ENCODE measurements at regions not wholly inside any gene's neighbourhood (a gene's known extent, or its start where the extent isn't known, plus 50 kb on each side); places are given as distances from the start of the nearest gene placed in this dataset.

DNA sequence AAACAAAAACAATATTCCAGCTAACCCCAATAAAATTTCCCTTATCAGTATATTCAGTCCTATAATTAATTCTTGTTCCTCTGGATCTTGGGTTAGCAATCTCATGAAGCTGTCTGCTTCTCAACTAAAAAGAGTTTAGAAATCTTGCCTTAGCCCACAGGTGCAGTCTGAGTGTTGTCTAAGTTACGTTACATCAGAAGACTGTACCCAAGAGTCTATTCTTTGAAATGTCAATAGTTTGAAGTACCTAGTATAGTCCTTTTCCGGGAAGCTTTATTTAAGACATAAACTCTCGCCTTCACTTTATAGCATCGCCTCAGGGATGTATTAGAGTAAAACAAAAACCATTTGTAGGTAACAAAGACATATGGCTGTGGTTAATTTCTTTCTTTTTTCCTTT, 465.1 kb downstream of the FUT8 start:
- Mint-ChIP-seq H3K9me3 (peaks cover 0 to 4% (median 0%) of the 10 kb centered on the region in 7 donors), H3K36me3 (no peaks in the 10 kb centered on the region), H3K27ac (no peak overlapping the region), H3K4me1 (peaks cover 18 to 34% (median 27%) of the 10 kb centered on the region in 4 donors), H3K27me3 (no peaks in the 10 kb centered on the region), H3K4me3 (peak overlapping the region in 3 of 4 donors; percentile 29 to 74 (median 71))
- peak overlapping the region; percentile 13 for H3K4me3 ChIP-seq (ENCODE audit: low read depth, low read length)
- peak overlapping the region; percentile 55 for H3K27ac ChIP-seq (ENCODE audit: insufficient read depth, low read length, poor library complexity, severe bottlenecking)
- ATAC-seq (ENCODE audit: low read depth in 2 of 2), result peak; percentile 89
- peaks cover 37% of the 10 kb centered on the region for H3K4me1 ChIP-seq (ENCODE audit: control insufficient read depth, insufficient read depth, low read length, poor library complexity, severe bottlenecking)
- peak in 2 of 3 donors; percentile 49 to 93 for DNase-seq
- H3K9me3 ChIP-seq (ENCODE audit: control insufficient read depth in 2 of 2, low read length in 2 of 2), result peaks cover 7 to 8% of the 10 kb centered on the region in 2 experiments
- no peaks in the 10 kb centered on the region for H3K27me3 ChIP-seq (ENCODE audit: control insufficient read depth, insufficient read depth, low read length)
- no peaks in the 10 kb centered on the region for H3K36me3 ChIP-seq (ENCODE audit: control insufficient read depth, insufficient read depth, low read length)

DNA sequence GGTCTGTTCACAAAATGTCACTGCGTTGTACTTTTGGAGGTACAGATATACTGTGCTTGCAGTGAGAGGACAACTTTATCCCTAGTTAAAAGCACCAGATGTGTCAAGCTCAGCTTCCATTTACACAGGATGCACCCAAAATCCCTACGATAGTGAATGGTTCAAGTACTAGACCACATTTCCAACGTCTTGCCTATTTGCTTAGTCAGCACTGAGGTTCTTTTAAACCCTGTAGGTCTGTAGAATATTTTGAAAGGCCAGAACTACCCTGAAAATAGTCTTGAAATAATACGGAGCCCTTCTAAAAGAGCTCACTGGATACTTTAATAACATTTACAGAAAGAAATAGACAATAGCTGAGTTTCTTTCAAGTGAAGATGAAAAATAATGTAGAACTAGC, 466.1 kb downstream of the FUT8 start:
- no peaks in the 10 kb centered on the region for H3K36me3 ChIP-seq (ENCODE audit: control insufficient read depth, insufficient read depth, low read length)
- peaks cover 37% of the 10 kb centered on the region for H3K4me1 ChIP-seq (ENCODE audit: control insufficient read depth, insufficient read depth, low read length, poor library complexity, severe bottlenecking)
- DNase-seq (peak in 1 of 3 donors; percentile 29), ATAC-seq (ENCODE audit: low read depth in 2 of 2) (no peak)
- H3K4me3 Mint-ChIP-seq, result no peak overlapping the region
- no peaks in the 10 kb centered on the region for H3K36me3 Mint-ChIP-seq
- peak overlapping the region; percentile 55 for H3K27ac ChIP-seq (ENCODE audit: insufficient read depth, low read length, poor library complexity, severe bottlenecking)
- peaks cover 7 to 8% of the 10 kb centered on the region in 2 experiments for H3K9me3 ChIP-seq (ENCODE audit: control insufficient read depth in 2 of 2, low read length in 2 of 2)
- H3K4me1 Mint-ChIP-seq, result peaks cover 15 to 32% (median 28%) of the 10 kb centered on the region in 4 donors
- H3K27me3 ChIP-seq (ENCODE audit: control insufficient read depth, insufficient read depth, low read length), result no peaks in the 10 kb centered on the region
- H3K9me3 Mint-ChIP-seq, result peaks cover 0 to 8% (median 3%) of the 10 kb centered on the region in 7 donors
- peak overlapping the region in 2 of 3 donors; percentile 39 to 93 for H3K27ac Mint-ChIP-seq
- H3K4me3 ChIP-seq (ENCODE audit: low read depth, low read length), result peak overlapping the region; percentile 1
- no peaks in the 10 kb centered on the region for H3K27me3 Mint-ChIP-seq

- H3K27me3 ChIP-seq (ENCODE audit: control insufficient read depth, insufficient read depth, low read length), result no peaks in the 10 kb centered on the region
- DNase-seq, result peak in 1 of 3 donors; percentile 84
- ATAC-seq (ENCODE audit: low read depth in 2 of 2), result peak; percentile 62 to 65
- H3K36me3 Mint-ChIP-seq, result no peaks in the 10 kb centered on the region
- H3K36me3 ChIP-seq (ENCODE audit: control insufficient read depth, insufficient read depth, low read length), result no peaks in the 10 kb centered on the region
- H3K4me1 Mint-ChIP-seq, result peaks cover 15 to 32% (median 28%) of the 10 kb centered on the region in 4 donors
- H3K27ac ChIP-seq (ENCODE audit: insufficient read depth, low read length, poor library complexity, severe bottlenecking), result peak overlapping the region; percentile 21
- peak overlapping the region; percentile 21 to 93 (median 84) for H3K27ac Mint-ChIP-seq
- peaks cover 37% of the 10 kb centered on the region for H3K4me1 ChIP-seq (ENCODE audit: control insufficient read depth, insufficient read depth, low read length, poor library complexity, severe bottlenecking)
- H3K9me3 ChIP-seq (ENCODE audit: control insufficient read depth in 2 of 2, low read length in 2 of 2), result peaks cover 7 to 8% of the 10 kb centered on the region in 2 experiments
- peaks cover 0 to 13% (median 4%) of the 10 kb centered on the region in 7 donors for H3K9me3 Mint-ChIP-seq
- no peaks in the 10 kb centered on the region for H3K27me3 Mint-ChIP-seq
- H3K4me3 ChIP-seq (ENCODE audit: low read depth, low read length), result peak overlapping the region; percentile 16
- peak overlapping the region in 2 of 4 donors; percentile 30 to 70 for H3K4me3 Mint-ChIP-seq
Measured at GRCh38 chr14:65879248-65880009, 466.9 kb downstream of the FUT8 start.

DNA sequence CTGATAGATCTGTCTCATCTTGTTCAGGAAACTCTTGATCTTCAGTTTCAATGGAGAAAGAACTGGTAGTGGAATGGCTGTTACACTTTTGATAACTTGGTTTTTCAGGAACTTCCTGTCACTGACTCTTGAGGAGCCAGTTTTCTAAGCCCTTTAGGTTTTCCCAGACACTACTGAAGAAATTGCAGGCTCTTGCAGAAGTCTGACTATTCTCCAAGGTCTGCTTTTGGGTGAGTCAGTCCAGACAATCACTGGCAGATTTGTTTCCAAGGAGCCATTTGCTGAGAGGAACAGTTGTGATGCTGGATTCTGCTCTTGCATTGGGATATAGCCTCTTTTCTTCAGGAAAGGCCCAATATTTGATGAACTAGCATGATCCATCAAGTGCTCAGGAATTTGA, 468.0 kb downstream of the FUT8 start:
- H3K4me1 ChIP-seq (ENCODE audit: control insufficient read depth, insufficient read depth, low read length, poor library complexity, severe bottlenecking), result peaks cover 37% of the 10 kb centered on the region
- no peak for ATAC-seq (ENCODE audit: low read depth in 2 of 2)
- Mint-ChIP-seq H3K27ac (peak overlapping the region in 2 of 3 donors; percentile 21 to 97), H3K4me3 (no peak overlapping the region), H3K4me1 (peaks cover 15 to 32% (median 29%) of the 10 kb centered on the region in 4 donors), H3K9me3 (peaks cover 0 to 13% (median 4%) of the 10 kb centered on the region in 7 donors), H3K36me3 (no peaks in the 10 kb centered on the region), H3K27me3 (no peaks in the 10 kb centered on the region)
- H3K27me3 ChIP-seq (ENCODE audit: control insufficient read depth, insufficient read depth, low read length), result no peaks in the 10 kb centered on the region
- H3K27ac ChIP-seq (ENCODE audit: insufficient read depth, low read length, poor library complexity, severe bottlenecking), result no peak overlapping the region
- DNase-seq, result no peak
- H3K36me3 ChIP-seq (ENCODE audit: control insufficient read depth, insufficient read depth, low read length), result no peaks in the 10 kb centered on the region
- H3K4me3 ChIP-seq (ENCODE audit: low read depth, low read length), result no peak overlapping the region
- H3K9me3 ChIP-seq (ENCODE audit: control insufficient read depth in 2 of 2, low read length in 2 of 2), result peaks cover 3 to 4% of the 10 kb centered on the region in 2 experiments

DNA sequence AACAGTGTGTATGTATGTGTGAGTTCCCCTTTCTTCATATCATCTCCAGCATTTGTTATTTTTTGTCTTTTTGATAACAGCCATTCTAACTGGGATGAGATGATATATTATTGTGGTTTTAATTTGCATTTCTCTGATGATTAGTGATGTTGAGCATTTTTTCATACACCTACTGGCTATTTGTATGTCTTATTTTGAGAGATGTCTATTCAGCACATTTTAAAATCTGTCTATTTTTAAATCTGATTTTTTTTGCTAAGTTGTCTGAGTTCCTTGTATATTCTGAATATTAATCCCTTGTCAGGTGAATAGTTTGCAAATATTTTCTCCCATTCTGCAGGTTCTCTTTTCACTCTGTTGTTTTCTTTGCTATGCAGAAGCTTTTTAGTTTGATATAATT, 469.1 kb downstream of the FUT8 start:
- Histone ChIP-seq H3K36me3 (ENCODE audit: control insufficient read depth, insufficient read depth, low read length) (no peaks in the 10 kb centered on the region), H3K4me1 (ENCODE audit: control insufficient read depth, insufficient read depth, low read length, poor library complexity, severe bottlenecking) (peaks cover 32% of the 10 kb centered on the region), H3K27me3 (ENCODE audit: control insufficient read depth, insufficient read depth, low read length) (no peaks in the 10 kb centered on the region), H3K4me3 (ENCODE audit: low read depth, low read length) (no peak overlapping the region), H3K27ac (ENCODE audit: insufficient read depth, low read length, poor library complexity, severe bottlenecking) (no peak overlapping the region), H3K9me3 (ENCODE audit: control insufficient read depth in 2 of 2, low read length in 2 of 2) (no peaks in the 10 kb centered on the region)
- Mint-ChIP-seq H3K27me3 (peaks cover under 1% of the 10 kb centered on the region), H3K9me3 (peaks cover 0 to 13% (median 4%) of the 10 kb centered on the region in 7 donors), H3K36me3 (no peaks in the 10 kb centered on the region), H3K4me1 (peaks cover 15 to 37% (median 29%) of the 10 kb centered on the region in 4 donors), H3K4me3 (peak overlapping the region in 1 of 4 donors; percentile 13), H3K27ac (no peak overlapping the region)
- DNase-seq, result no peak
- ATAC-seq (ENCODE audit: low read depth in 2 of 2), result no peak

DNA sequence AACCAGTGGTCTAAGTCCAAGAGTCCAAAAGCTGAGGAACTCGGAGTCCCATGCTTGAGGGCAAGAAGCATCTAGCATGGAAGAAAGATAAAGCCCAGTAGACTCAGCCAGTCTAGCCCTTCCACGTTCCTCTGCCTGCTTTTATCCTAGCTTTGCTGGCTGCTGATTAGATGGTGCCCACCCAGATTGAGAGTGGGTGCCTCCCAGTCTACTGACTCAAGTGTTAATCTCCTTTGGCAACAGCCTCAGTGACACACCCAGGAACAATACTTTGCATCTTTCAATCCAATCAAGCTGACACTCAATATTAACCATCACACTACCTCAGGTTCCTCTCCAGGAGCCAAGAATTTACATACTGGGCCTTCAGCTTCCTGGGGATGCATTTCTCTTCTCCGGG, 476.1 kb downstream of the FUT8 start:
- no peak for ATAC-seq (ENCODE audit: low read depth in 2 of 2)
- no peak for DNase-seq
- Mint-ChIP-seq H3K4me3 (no peak overlapping the region), H3K9me3 (peaks cover 0 to 10% (median 3%) of the 10 kb centered on the region in 7 donors), H3K27me3 (peaks cover 4% of the 10 kb centered on the region), H3K36me3 (no peaks in the 10 kb centered on the region), H3K4me1 (peaks cover 0 to 26% (median 15%) of the 10 kb centered on the region in 4 donors), H3K27ac (no peak overlapping the region)
- no peaks in the 10 kb centered on the region for H3K27me3 ChIP-seq (ENCODE audit: control insufficient read depth, insufficient read depth, low read length)
- H3K4me1 ChIP-seq (ENCODE audit: control insufficient read depth, insufficient read depth, low read length, poor library complexity, severe bottlenecking), result no peaks in the 10 kb centered on the region
- H3K9me3 ChIP-seq (ENCODE audit: control insufficient read depth in 2 of 2, low read length in 2 of 2), result no peaks in the 10 kb centered on the region
- no peak overlapping the region for H3K4me3 ChIP-seq (ENCODE audit: low read depth, low read length)
- H3K27ac ChIP-seq (ENCODE audit: insufficient read depth, low read length, poor library complexity, severe bottlenecking), result no peak overlapping the region
- H3K36me3 ChIP-seq (ENCODE audit: control insufficient read depth, insufficient read depth, low read length), result no peaks in the 10 kb centered on the region

GRCh38 chr14:65892315-65892714, 479.8 kb downstream of the FUT8 start:
- no peak overlapping the region for H3K4me3 Mint-ChIP-seq
- H3K4me1 ChIP-seq (ENCODE audit: control insufficient read depth, insufficient read depth, low read length, poor library complexity, severe bottlenecking), result no peaks in the 10 kb centered on the region
- H3K27me3 Mint-ChIP-seq, result no peaks in the 10 kb centered on the region
- H3K36me3 Mint-ChIP-seq, result peaks cover 6% of the 10 kb centered on the region
- no peak overlapping the region for H3K27ac ChIP-seq (ENCODE audit: insufficient read depth, low read length, poor library complexity, severe bottlenecking)
- H3K36me3 ChIP-seq (ENCODE audit: control insufficient read depth, insufficient read depth, low read length), result no peaks in the 10 kb centered on the region
- peaks cover 0 to 2% of the 10 kb centered on the region in 2 experiments for H3K9me3 ChIP-seq (ENCODE audit: control insufficient read depth in 2 of 2, low read length in 2 of 2)
- H3K4me1 Mint-ChIP-seq, result peaks cover 0 to 30% (median 19%) of the 10 kb centered on the region in 4 donors
- no peak for ATAC-seq (ENCODE audit: low read depth in 2 of 2)
- H3K4me3 ChIP-seq (ENCODE audit: low read depth, low read length), result no peak overlapping the region
- no peak overlapping the region for H3K27ac Mint-ChIP-seq
- no peak for DNase-seq
- no peaks in the 10 kb centered on the region for H3K27me3 ChIP-seq (ENCODE audit: control insufficient read depth, insufficient read depth, low read length)
- peaks cover 0 to 19% (median 7%) of the 10 kb centered on the region in 7 donors for H3K9me3 Mint-ChIP-seq

Measured in CD4-positive, CD25-positive, alpha-beta regulatory T cell (primary cell).